PC-9 (cell line): ENCODE measurements at regions not wholly inside any gene's neighbourhood (a gene's known extent, or its start where the extent isn't known, plus 50 kb on each side); places are given as distances from the start of the nearest gene placed in this dataset.

Source experiments
- BruUV-seq: library from RNA; stranded (reverse); fragments of 400-500 nt; replicated peaks from 2 replicates; lab custom pipeline; 2021; lab: Mats Ljungman, UMichigan
- CTCF ChIA-PET: fragments of 300-600 bp; sonication (Branson Sonifier 250); formaldehyde crosslinking; loops from one replicate; lab custom pipeline; 2022; ENCODE audit warnings: antibody characterized with exemption; lab: Charles Lee
- POLR2A ChIA-PET: fragments of 300-600 bp; sonication (Branson Sonifier 250); formaldehyde crosslinking; loops from one replicate; lab custom pipeline; 2022; ENCODE audit warnings: antibody characterized with exemption; ENCODE audit not compliant: unreplicated experiment; lab: Charles Lee
- DNase-seq, 2 experiments: peaks; one replicate each; pipeline versions ENCODE4 v3.0.0 to v3.0.0-alpha.2; 2015 to 2022; ENCODE audit warnings: mixed read lengths in 1 of 2
- H2AFZ ChIP-seq: fragments of 200-600 bp; sonication (generic); 2 replicates; pipeline ENCODE4 v1.8.1; 2017; ENCODE audit warnings: antibody characterized with exemption
- H3F3A ChIP-seq: fragments of 200-600 bp; sonication (generic); 2 replicates; pipeline ENCODE4 v1.8.1; 2017; ENCODE audit warnings: antibody characterized with exemption, mild to moderate bottlenecking, low read depth; ENCODE audit not compliant: insufficient read depth
- H3K27ac ChIP-seq: fragments of 200-600 bp; sonication (generic); 2 replicates; pipeline ENCODE4 v1.6.1; 2016; ENCODE audit warnings: mixed run types
- H3K27me3 ChIP-seq: fragments of 200-600 bp; sonication (generic); 2 replicates; pipeline ENCODE4 v1.6.1; 2016; ENCODE audit warnings: low read depth, mixed run types; ENCODE audit not compliant: insufficient read depth
- H3K36me3 ChIP-seq: fragments of 200-600 bp; sonication (generic); 2 replicates; pipeline ENCODE4 v1.6.1; 2016; ENCODE audit warnings: low read depth, mixed run types
- H3K4me1 ChIP-seq: fragments of 200-600 bp; sonication (generic); replicated peaks from 2 replicates; pipeline ENCODE4 v1.6.1; 2016; ENCODE audit warnings: mixed run types; ENCODE audit not compliant: insufficient read depth
- H3K4me2 ChIP-seq: fragments of 200-600 bp; sonication (generic); 2 replicates; pipeline ENCODE4 v1.6.1; 2017; ENCODE audit warnings: mixed run types
- H3K4me3 ChIP-seq: fragments of 200-600 bp; sonication (generic); 2 replicates; pipeline ENCODE4 v1.6.1; 2016; ENCODE audit warnings: mixed run types
- H3K79me2 ChIP-seq: fragments of 200-600 bp; sonication (generic); 2 replicates; pipeline ENCODE4 v1.6.1; 2017; ENCODE audit warnings: low read depth, mixed run types
- H3K9me2 ChIP-seq: fragments of 200-600 bp; sonication (generic); 2 replicates; pipeline ENCODE4 v1.8.1; 2017; ENCODE audit warnings: mild to moderate bottlenecking; ENCODE audit not compliant: insufficient read depth
- H3K9me3 ChIP-seq: fragments of 200-600 bp; sonication (generic); 2 replicates; pipeline ENCODE4 v1.8.1; 2016; ENCODE audit warnings: low read depth; ENCODE audit not compliant: insufficient read depth
- H4K20me1 ChIP-seq: fragments of 200-600 bp; sonication (generic); 2 replicates; pipeline ENCODE4 v1.8.1; 2017; ENCODE audit not compliant: insufficient read depth
- CTCF ChIP-seq: fragments of 200-600 bp; sonication (generic); conservative IDR thresholded peaks from 2 replicates; pipeline ENCODE4 v1.6.1; 2017; ENCODE audit warnings: mixed run types, antibody characterized with exemption, mild to moderate bottlenecking, moderate library complexity
- EZH2 ChIP-seq: fragments of 200-600 bp; sonication (generic); IDR thresholded peaks from 2 replicates; pipeline ENCODE4 v1.8.0; 2017; ENCODE audit warnings: antibody characterized with exemption, low read depth
- intact Hi-C: fragments of 100-400 bp; cut with micrococcal nuclease; formaldehyde crosslinking; loops from one replicate; pipeline ENCODE4 v1.10.0; 2022; ENCODE audit not compliant: unreplicated experiment

GRCh38 chr13:40072663-40073120 lies 417.2 kb downstream of the COG6 start:
- no peaks in the 10 kb centered on the region for H3K9me3 ChIP-seq
- TF ChIP-seq CTCF (no peak), EZH2 (no peak)
- DNase-seq, result no peak
- no peaks in the 10 kb centered on the region for H3K79me2 ChIP-seq
- H3K9me2 ChIP-seq, result no peaks in the 10 kb centered on the region
- H3K4me3 ChIP-seq, result no peak overlapping the region
- no peak overlapping the region; the same call in 1 of the 2 replicates for H2AFZ ChIP-seq
- no peaks in the 10 kb centered on the region for H4K20me1 ChIP-seq
- no peaks in the 10 kb centered on the region for H3K36me3 ChIP-seq
- no peaks in the 10 kb centered on the region for H3F3A ChIP-seq
- ChIA-PET CTCF (no interaction called here), POLR2A (no interaction called here)
- H3K27me3 ChIP-seq, result no peaks in the 10 kb centered on the region
- no peak overlapping the region for H3K27ac ChIP-seq
- intact Hi-C loops, result no loop called here
- H3K4me2 ChIP-seq, result no peak overlapping the region
- BruUV-seq, result no TSS peak
- H3K4me1 ChIP-seq, result no peaks in the 10 kb centered on the region

GRCh38 chr13:40074338-40074737 lies 418.9 kb downstream of the COG6 start:
- no peak for DNase-seq
- Histone ChIP-seq H3K9me2 (no peaks in the 10 kb centered on the region), H3K4me3 (no peak overlapping the region), H3K4me2 (no peak overlapping the region), H3K27ac (no peak overlapping the region), H3K9me3 (no peaks in the 10 kb centered on the region), H2AFZ (no peak overlapping the region), H3K4me1 (no peaks in the 10 kb centered on the region), H4K20me1 (no peaks in the 10 kb centered on the region), H3F3A (no peaks in the 10 kb centered on the region), H3K79me2 (no peaks in the 10 kb centered on the region), H3K36me3 (no peaks in the 10 kb centered on the region), H3K27me3 (no peaks in the 10 kb centered on the region)
- POLR2A ChIA-PET, result no interaction called here
- BruUV-seq, result no TSS peak
- intact Hi-C loops, result no loop called here
- CTCF ChIA-PET, result no interaction called here
- no peak for TF ChIP-seq CTCF
- TF ChIP-seq EZH2, result no peak

- H3F3A ChIP-seq, result no peaks in the 10 kb centered on the region
- CTCF ChIA-PET, result no interaction called here
- no peak for TF ChIP-seq CTCF
- TF ChIP-seq EZH2, result no peak
- no peak overlapping the region for H3K4me2 ChIP-seq
- H3K9me3 ChIP-seq, result no peaks in the 10 kb centered on the region
- no peak for DNase-seq
- H3K27ac ChIP-seq, result no peak overlapping the region
- BruUV-seq, result no TSS peak
- no peaks in the 10 kb centered on the region for H3K36me3 ChIP-seq
- H3K27me3 ChIP-seq, result no peaks in the 10 kb centered on the region
- intact Hi-C loops, result no loop called here
- POLR2A ChIA-PET, result no interaction called here
- no peaks in the 10 kb centered on the region for H3K79me2 ChIP-seq
- H3K4me1 ChIP-seq, result no peaks in the 10 kb centered on the region
- no peaks in the 10 kb centered on the region for H3K9me2 ChIP-seq
- H3K4me3 ChIP-seq, result no peak overlapping the region
- H2AFZ ChIP-seq, result no peak overlapping the region
- H4K20me1 ChIP-seq, result no peaks in the 10 kb centered on the region
These were observed 419.8 kb downstream of the COG6 start for GRCh38 chr13:40075281-40075680.
